ENCODE measurements at regions not wholly inside any gene's neighbourhood (a gene's known extent, or its start where the extent isn't known, plus 50 kb on each side); places are given as distances from the start of the nearest gene placed in this dataset.
"Not testable (repeated sequence)": the region's sequence is repeated elsewhere in the genome, so short reads cannot be mapped to it uniquely, and the experiment has no call there.

GRCh38 chr13:21259571-21260455, 83.4 kb downstream of the MRPL57 start:
- H3K9ac ChIP-seq, result no peak overlapping the region

DNA sequence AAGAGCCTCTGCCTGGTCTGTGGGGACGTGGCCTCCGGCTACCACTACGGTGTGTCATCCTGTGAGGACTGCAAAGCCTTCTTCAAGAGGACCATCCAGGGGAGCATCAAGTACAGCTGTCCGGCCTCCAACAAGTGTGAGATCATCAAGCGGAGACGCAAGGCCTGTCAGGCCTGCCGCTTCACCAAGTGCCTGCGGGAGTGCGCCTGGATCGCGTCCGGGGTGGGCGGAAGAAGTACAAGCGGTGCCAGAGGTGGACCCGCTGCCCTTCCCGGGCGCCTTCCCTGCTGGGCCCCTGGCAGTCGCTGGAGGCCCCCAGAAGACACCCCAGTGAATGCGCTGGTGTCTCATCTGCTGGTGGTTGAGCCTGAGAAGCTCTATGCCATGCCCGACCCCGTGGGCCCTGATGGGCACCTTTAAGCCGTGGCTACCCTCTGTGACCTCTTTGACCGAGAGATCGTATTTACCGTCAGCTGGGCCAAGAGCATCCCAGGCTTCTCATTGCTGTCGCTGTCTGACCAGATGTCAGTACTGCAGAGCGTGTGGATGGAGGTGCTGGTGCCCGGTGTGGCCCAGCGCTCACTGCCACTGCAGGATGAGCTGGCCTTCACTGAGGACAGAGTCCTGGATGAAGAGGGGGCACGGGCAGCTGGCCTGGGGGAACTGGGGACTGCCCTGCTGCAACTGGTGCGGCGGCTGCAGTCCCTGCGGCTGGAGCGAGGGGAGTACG, 84.3 kb downstream of the MRPL57 start:
- H4K20me1 ChIP-seq, H3K4me1 ChIP-seq, H3K27ac ChIP-seq, H3K27me3 ChIP-seq, H3K4me3 ChIP-seq, H3K4me2 ChIP-seq, H3K9ac ChIP-seq, H3K36me3 ChIP-seq: not testable (repeated sequence)
- peaks cover 0 to 10% (median 8%) of the 10 kb centered on the region in 11 experiments; a peak in 11 of 22 replicates for H3K9me3 ChIP-seq (replicated peaks in 1 of 11)

More at GRCh38 chr13:21259571-21260455, 83.4 kb downstream of the MRPL57 start:
- Histone ChIP-seq H3K9me3 (replicated peaks in 1 of 11) (peaks cover 0 to 10% (median 8%) of the 10 kb centered on the region in 11 experiments; a peak in 11 of 22 replicates), H4K20me1 (no peaks in the 10 kb centered on the region; a peak in 1 of 22 replicates), H3K36me3 (no peaks in the 10 kb centered on the region), H3K4me1 (no peaks in the 10 kb centered on the region), H3K27ac (no peak overlapping the region), H3K4me3 (no peak overlapping the region), H3K4me2 (no peak overlapping the region), H3K27me3 (no peaks in the 10 kb centered on the region)
- TF ChIP-seq Cebpa-rat (IDR thresholded peaks at IDR 0.05), result no peak

DNA sequence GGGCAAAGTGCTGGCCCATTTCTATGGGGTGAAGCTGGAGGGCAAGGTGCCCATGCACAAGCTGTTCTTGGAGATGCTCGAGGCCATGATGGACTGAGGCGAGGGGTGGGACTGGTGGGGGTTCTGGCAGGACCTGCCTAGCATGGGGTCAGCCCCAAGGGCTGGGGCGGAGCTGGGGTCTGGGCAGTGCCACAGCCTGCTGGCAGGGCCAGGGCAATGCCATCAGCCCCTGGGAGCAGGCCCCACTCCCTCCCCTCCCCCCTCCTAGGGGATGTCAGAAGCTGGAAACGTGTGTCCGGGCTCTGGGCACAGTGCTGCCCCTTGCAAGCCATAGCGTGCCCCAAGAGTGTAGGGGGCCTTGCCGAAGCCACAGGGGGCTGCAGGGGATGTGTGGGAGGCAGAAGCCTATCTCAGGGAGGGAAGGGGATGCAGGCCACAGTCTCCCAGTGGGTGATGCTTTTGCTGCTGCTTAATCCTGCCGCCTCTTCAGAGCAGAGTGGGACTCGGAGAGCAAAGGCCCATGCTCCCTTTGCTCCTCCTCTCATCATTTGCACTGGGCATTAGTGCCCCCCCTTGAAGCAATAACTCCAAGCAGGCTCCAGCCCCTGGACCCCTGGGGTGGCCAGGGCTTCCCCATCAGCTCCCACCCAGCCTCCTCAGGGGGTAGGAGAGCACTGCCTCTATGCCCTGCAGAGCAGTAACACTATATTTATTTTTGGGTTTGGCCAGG, 85.2 kb downstream of the MRPL57 start:
- H3K9ac ChIP-seq, result not testable (repeated sequence)

GRCh38 chr13:21263909-21264308, 87.5 kb downstream of the MRPL57 start:
- not testable (repeated sequence) for H3K27me3 ChIP-seq, H3K4me1 ChIP-seq, H3K4me3 ChIP-seq, H3K27ac ChIP-seq, H3K9ac ChIP-seq, H3K4me2 ChIP-seq, H4K20me1 ChIP-seq, H3K36me3 ChIP-seq
- peaks cover 0 to 10% (median 8%) of the 10 kb centered on the region in 11 experiments; a peak in 11 of 22 replicates for H3K9me3 ChIP-seq (replicated peaks in 1 of 11)

More for the DNA sequence above, 85.2 kb downstream of the MRPL57 start:
- not testable (repeated sequence) for H3K4me3 ChIP-seq, H3K4me1 ChIP-seq, H3K27me3 ChIP-seq, H3K27ac ChIP-seq, H4K20me1 ChIP-seq, H3K36me3 ChIP-seq, H3K4me2 ChIP-seq
- peaks cover 0 to 10% (median 8%) of the 10 kb centered on the region in 11 experiments; a peak in 11 of 22 replicates for H3K9me3 ChIP-seq (replicated peaks in 1 of 11)

- H3K9me3 ChIP-seq (replicated peaks in 1 of 11); H4K20me1 ChIP-seq; H3K4me2 ChIP-seq; H3K4me1 ChIP-seq; H3K27ac ChIP-seq; H3K36me3 ChIP-seq; H3K9ac ChIP-seq; H3K4me3 ChIP-seq; H3K27me3 ChIP-seq: not testable (repeated sequence)
These were observed 92.0 kb downstream of the MRPL57 start for GRCh38 chr13:21268485-21268884.

DNA sequence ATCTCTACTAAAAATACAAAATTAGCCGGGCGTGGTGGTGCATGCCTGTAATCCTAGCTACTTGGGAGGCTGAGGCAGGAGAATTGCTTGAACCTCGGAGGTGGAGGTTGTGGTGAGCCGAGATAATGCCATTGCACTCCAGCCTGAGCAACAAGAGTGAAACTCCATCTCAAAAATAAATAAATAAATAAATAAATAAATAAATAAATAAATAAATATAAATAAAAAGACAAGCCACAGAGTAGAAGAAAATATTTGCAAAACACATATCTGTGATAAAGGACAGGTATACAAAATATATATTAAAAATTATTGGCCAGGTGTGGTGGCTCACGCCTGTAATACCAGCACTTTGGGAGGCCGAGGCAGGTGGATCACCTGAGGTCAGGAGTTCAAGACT, 96.0 kb downstream of the MRPL57 start:
- not testable (repeated sequence) for H4K20me1 ChIP-seq; H3K4me3 ChIP-seq; H3K27ac ChIP-seq; H3K36me3 ChIP-seq; H3K4me2 ChIP-seq; H3K9ac ChIP-seq; H3K27me3 ChIP-seq; H3K4me1 ChIP-seq; H3K9me3 ChIP-seq (replicated peaks in 1 of 11)

DNA sequence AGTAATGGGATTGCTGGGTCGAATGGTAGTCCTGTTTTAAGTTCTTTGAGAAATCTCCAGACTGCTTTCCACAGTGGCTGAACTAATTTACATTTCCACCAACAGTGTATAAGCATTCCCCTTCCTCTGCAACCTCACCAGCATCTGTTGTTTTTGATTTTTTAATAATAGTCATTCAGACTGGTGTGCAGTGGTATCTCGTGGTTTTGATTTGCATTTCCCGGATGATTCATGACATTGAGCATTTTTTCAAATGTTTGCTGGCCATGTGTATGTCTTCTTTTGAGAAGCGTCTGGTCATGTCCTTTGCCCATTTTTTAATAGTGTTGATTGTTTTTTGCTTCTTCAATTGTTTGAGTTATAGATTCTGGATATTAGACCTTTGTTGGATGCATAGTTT, 98.0 kb downstream of the MRPL57 start:
- not testable (repeated sequence) for H4K20me1 ChIP-seq; H3K27ac ChIP-seq; H3K4me1 ChIP-seq; H3K9ac ChIP-seq; H3K4me2 ChIP-seq; H3K9me3 ChIP-seq (replicated peaks in 1 of 11); H3K27me3 ChIP-seq; H3K4me3 ChIP-seq; H3K36me3 ChIP-seq

DNA sequence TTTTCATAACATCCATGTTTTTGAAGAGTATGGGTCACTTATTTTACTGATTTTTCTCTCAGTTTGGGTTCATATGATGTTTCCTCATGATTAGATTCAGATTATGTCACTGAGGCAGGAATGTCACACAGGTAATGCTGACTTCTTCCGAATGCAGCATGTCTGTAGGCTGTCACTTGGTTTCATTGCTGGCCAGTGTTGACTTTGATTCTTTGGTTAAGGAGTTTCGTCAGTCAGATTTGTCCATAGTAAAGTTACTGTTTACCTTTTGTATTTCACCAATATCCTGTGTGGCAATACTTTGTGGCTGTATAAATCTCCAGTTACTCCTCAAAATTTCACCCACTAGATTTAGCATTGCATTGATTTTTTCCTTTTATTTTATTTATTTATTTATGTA, 105.6 kb downstream of the MRPL57 start:
- no peak for TF ChIP-seq Cebpa-rat (IDR thresholded peaks at IDR 0.05)
- Histone ChIP-seq H3K36me3 (no peaks in the 10 kb centered on the region), H3K9me3 (replicated peaks in 1 of 11) (no peaks in the 10 kb centered on the region), H4K20me1 (no peaks in the 10 kb centered on the region), H3K27ac (no peak overlapping the region), H3K27me3 (no peaks in the 10 kb centered on the region), H3K4me3 (no peak overlapping the region), H3K4me2 (no peak overlapping the region), H3K4me1 (no peaks in the 10 kb centered on the region), H3K9ac (no peak overlapping the region)

- H3K9me3 ChIP-seq (replicated peaks in 1 of 11), result no peaks in the 10 kb centered on the region
- no peaks in the 10 kb centered on the region for H3K27me3 ChIP-seq
- TF ChIP-seq Cebpa-rat (IDR thresholded peaks at IDR 0.05), result no peak
- H3K27ac ChIP-seq, result no peak overlapping the region
- H3K9ac ChIP-seq, result no peak overlapping the region
- H3K4me1 ChIP-seq, result no peaks in the 10 kb centered on the region
- H4K20me1 ChIP-seq, result no peaks in the 10 kb centered on the region
- no peaks in the 10 kb centered on the region for H3K36me3 ChIP-seq
- no peak overlapping the region for H3K4me3 ChIP-seq
- no peak overlapping the region for H3K4me2 ChIP-seq
These were observed 111.0 kb downstream of the MRPL57 start for GRCh38 chr13:21287331-21287907.
